ENCODE measurements at regions not wholly inside any gene's neighbourhood (a gene's known extent, or its start where the extent isn't known, plus 50 kb on each side); places are given as distances from the start of the nearest gene placed in this dataset.

GRCh38 chrX:39372115-39372514 is 570.9 kb downstream of the MID1IP1 start:
- Histone ChIP-seq H3K36me3 (no peaks in the 10 kb centered on the region), H3K9me3 (no peaks in the 10 kb centered on the region), H3K27me3 (no peaks in the 10 kb centered on the region), H3K4me3 (no peak overlapping the region), H3K27ac (no peak overlapping the region), H3K4me1 (no peaks in the 10 kb centered on the region)
- TF ChIP-seq CTCF (IDR thresholded peaks at IDR 0.05) (no peak), POLR2A (IDR thresholded peaks at IDR 0.05) (no peak), EP300 (IDR thresholded peaks at IDR 0.05) (no peak)
- 91% methylated on average over 3 of the region's 3 CpGs for whole genome bisulfite sequencing, 2 donors
- no peak for DNase-seq (ENCODE audit: low spot score in 2 of 2)

GRCh38 chrX:39377157-39377556 is 575.9 kb downstream of the MID1IP1 start:
- Histone ChIP-seq H3K27me3 (no peaks in the 10 kb centered on the region), H3K9me3 (no peaks in the 10 kb centered on the region), H3K4me1 (no peaks in the 10 kb centered on the region), H3K4me3 (no peak overlapping the region), H3K27ac (no peak overlapping the region), H3K36me3 (no peaks in the 10 kb centered on the region)
- no peak for DNase-seq (ENCODE audit: low spot score in 2 of 2)
- TF ChIP-seq EP300 (IDR thresholded peaks at IDR 0.05) (no peak), POLR2A (IDR thresholded peaks at IDR 0.05) (no peak), CTCF (IDR thresholded peaks at IDR 0.05) (no peak)

GRCh38 chrX:39377773-39378172 is 576.5 kb downstream of the MID1IP1 start:
- no peak for DNase-seq (ENCODE audit: low spot score in 2 of 2)

GRCh38 chrX:39381422-39381821 is 580.2 kb downstream of the MID1IP1 start:
- H3K27ac ChIP-seq = peak overlapping the region in 1 of 4 donors; percentile 13
- WGBS, 2 donors = 50 to 52% methylated on average over 4 to 5 of the region's 5 CpGs
- no peak overlapping the region for H3K4me3 ChIP-seq
- H3K4me1 ChIP-seq = no peaks in the 10 kb centered on the region
- no peaks in the 10 kb centered on the region for H3K36me3 ChIP-seq
- no peaks in the 10 kb centered on the region for H3K9me3 ChIP-seq
- TF ChIP-seq CTCF (IDR thresholded peaks at IDR 0.05) = no peak
- TF ChIP-seq POLR2A (IDR thresholded peaks at IDR 0.05) = no peak
- no peak for TF ChIP-seq EP300 (IDR thresholded peaks at IDR 0.05)
- no peak for DNase-seq (ENCODE audit: low spot score in 2 of 2)
- peaks cover 0 to 5% of the 10 kb centered on the region in 2 donors for H3K27me3 ChIP-seq

More at GRCh38 chrX:39377773-39378172, 576.5 kb downstream of the MID1IP1 start:
- Histone ChIP-seq H3K36me3 (no peaks in the 10 kb centered on the region), H3K27ac (no peak overlapping the region), H3K4me1 (no peaks in the 10 kb centered on the region), H3K27me3 (no peaks in the 10 kb centered on the region), H3K9me3 (no peaks in the 10 kb centered on the region), H3K4me3 (no peak overlapping the region)
- no peak for TF ChIP-seq POLR2A (IDR thresholded peaks at IDR 0.05)
- no peak for TF ChIP-seq CTCF (IDR thresholded peaks at IDR 0.05)
- no peak for TF ChIP-seq EP300 (IDR thresholded peaks at IDR 0.05)
- 90 to 95% methylated on average over 1 of the region's 1 CpG for WGBS, 2 donors

- Histone ChIP-seq H3K27ac (no peak overlapping the region), H3K36me3 (no peaks in the 10 kb centered on the region), H3K4me3 (no peak overlapping the region), H3K9me3 (no peaks in the 10 kb centered on the region), H3K4me1 (no peaks in the 10 kb centered on the region), H3K27me3 (peaks cover 0 to 26% of the 10 kb centered on the region in 2 donors)
- 65 to 69% methylated on average over 6 of the region's 6 CpGs for WGBS, 2 donors
- no peak for DNase-seq (ENCODE audit: low spot score in 2 of 2)
- TF ChIP-seq CTCF (IDR thresholded peaks at IDR 0.05) = no peak
- TF ChIP-seq POLR2A (IDR thresholded peaks at IDR 0.05) = no peak
- no peak for TF ChIP-seq EP300 (IDR thresholded peaks at IDR 0.05)
Measured at GRCh38 chrX:39384996-39385395, 583.7 kb downstream of the MID1IP1 start.
